ENCODE measurements at regions not wholly inside any gene's neighbourhood (a gene's known extent, or its start where the extent isn't known, plus 50 kb on each side); places are given as distances from the start of the nearest gene placed in this dataset.
"Not testable (repeated sequence)": the region's sequence is repeated elsewhere in the genome, so short reads cannot be mapped to it uniquely, and the experiment has no call there.

DNA sequence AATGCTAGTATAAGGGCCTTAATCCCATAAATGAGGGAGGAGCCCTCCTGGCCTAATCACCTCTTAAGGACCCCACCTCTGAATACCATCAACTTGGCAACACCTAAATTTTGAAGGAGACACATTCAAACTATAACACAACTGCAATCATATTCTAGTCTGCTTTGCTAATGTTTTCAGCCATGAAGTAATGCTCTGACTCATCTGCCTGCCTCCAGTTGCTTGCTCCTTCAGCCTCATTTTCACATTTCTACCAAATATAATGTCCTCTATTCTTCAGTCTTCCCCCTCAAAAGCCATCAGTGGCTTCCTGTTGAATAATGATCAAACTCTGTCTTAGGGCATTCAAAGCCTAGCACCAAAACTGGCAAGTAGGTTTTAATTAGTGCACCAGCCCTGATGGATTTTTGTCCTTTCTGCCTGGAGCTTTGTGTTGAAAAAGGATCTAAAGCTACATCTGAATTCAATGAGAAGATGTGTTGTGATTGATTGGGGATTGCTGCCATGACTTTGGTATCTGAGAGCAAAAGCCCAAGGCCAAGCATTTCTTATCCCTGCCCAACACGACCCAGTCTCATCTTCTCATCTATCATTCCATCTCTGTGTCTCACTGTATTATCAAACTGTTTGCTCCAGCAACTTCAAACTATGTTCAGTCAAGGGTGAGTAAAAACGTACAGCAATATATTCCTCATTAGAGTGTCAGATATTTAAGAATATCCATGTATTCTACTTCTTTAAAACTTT lies 140.8 kb upstream of the ELAC2 start:
- DNase-seq (ENCODE audit: low read depth): peak; percentile 23
- TF ChIP-seq, protein P1, sequence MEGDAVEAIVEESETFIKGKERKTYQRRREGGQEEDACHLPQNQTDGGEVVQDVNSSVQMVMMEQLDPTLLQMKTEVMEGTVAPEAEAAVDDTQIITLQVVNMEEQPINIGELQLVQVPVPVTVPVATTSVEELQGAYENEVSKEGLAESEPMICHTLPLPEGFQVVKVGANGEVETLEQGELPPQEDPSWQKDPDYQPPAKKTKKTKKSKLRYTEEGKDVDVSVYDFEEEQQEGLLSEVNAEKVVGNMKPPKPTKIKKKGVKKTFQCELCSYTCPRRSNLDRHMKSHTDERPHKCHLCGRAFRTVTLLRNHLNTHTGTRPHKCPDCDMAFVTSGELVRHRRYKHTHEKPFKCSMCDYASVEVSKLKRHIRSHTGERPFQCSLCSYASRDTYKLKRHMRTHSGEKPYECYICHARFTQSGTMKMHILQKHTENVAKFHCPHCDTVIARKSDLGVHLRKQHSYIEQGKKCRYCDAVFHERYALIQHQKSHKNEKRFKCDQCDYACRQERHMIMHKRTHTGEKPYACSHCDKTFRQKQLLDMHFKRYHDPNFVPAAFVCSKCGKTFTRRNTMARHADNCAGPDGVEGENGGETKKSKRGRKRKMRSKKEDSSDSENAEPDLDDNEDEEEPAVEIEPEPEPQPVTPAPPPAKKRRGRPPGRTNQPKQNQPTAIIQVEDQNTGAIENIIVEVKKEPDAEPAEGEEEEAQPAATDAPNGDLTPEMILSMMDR (conservative IDR thresholded peaks at IDR 0.05; ENCODE audit: low read length): no peak
- no peak overlapping the region for H3K4me3 ChIP-seq (ENCODE audit: low read length)

DNA sequence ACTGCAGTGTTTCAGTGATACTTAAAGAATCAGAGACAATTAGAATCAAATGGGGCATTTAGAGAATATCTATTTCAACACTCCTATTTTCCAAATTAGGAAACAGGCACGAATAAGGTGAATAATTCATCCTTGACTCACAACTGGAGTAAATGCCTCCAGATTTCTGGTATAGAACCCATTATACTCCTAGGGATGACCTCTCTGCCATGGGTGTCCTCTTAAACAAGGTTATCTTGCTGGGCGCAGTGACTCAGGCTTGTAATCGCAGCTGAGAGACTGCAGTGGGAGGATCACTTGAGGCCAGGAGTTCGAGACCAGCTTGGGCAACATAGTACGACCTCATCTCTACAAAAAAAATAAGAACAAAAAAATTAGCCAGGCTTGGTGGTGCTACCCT lies 139.8 kb upstream of the ELAC2 start:
- TF ChIP-seq, protein P1 (conservative IDR thresholded peaks at IDR 0.05; ENCODE audit: low read length): no peak
- no peak overlapping the region for H3K4me3 ChIP-seq (ENCODE audit: low read length)
- DNase-seq (ENCODE audit: low read depth): peak; percentile 41

DNA sequence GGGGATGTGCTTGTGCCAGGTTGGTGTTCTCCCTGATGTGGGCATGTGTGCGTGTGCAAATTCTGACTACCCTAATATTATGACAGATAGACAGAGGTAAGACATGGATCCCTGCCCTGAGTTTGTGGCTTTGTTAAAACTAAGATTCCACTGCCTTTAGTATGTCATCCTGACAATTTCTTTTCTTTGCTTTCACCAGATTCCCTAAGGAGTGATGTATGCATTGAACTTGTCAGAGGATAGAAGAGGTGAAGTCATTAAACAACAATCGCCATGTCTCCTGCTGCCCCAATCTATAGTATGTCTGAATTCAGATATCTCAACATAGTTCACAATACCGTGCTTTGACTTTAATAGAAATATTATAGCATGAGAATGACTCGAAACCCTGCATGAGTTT lies 137.1 kb upstream of the ELAC2 start:
- no peak overlapping the region for H3K4me3 ChIP-seq (ENCODE audit: low read length)
- TF ChIP-seq, protein P1 (conservative IDR thresholded peaks at IDR 0.05; ENCODE audit: low read length): no peak
- no peak for DNase-seq (ENCODE audit: low read depth)

DNA sequence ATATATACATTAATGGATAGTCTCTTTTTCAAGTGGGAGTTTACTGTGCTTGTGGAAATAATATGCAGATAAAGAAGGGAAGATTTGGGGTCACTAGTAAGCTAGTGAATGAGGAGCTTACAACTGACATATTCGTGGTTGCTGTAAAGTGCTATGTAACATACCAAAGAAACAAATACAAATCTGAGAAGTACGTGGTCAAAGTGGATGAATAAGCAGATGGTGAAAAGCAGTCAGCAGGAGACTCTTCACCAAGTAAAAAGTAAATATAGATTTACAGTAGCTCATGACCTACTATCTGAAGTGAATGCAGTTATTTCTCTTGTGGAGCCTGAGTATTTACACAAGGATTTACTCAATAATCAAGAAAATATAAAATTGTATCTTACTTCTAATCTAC lies 136.6 kb upstream of the ELAC2 start:
- TF ChIP-seq, protein P1 (conservative IDR thresholded peaks at IDR 0.05; ENCODE audit: low read length): no peak
- DNase-seq (ENCODE audit: low read depth): peak; percentile 45
- H3K4me3 ChIP-seq (ENCODE audit: low read length): no peak overlapping the region

DNA sequence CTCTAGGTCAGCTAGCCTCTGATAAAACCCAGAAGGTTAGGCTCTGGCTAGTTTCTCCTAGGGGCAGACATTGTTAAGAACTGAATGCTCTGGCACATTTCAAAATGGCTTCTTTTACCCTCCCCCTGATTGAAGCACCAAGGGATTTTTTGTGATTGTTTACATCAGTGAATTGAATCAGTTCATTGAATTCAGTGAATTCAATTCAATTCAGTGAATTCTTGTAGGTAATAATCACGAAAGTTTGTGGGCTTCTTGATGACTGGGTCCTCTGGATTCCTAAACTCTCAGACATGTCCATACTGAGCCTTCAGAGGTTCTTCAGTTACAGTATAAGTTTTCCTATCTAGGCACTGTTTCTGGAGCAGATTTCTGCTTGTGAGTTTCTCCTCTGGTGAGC lies 135.2 kb upstream of the ELAC2 start:
- peak; percentile 60 for DNase-seq (ENCODE audit: low read depth)
- TF ChIP-seq, protein P1 (conservative IDR thresholded peaks at IDR 0.05; ENCODE audit: low read length): no peak
- H3K4me3 ChIP-seq (ENCODE audit: low read length): no peak overlapping the region

DNA sequence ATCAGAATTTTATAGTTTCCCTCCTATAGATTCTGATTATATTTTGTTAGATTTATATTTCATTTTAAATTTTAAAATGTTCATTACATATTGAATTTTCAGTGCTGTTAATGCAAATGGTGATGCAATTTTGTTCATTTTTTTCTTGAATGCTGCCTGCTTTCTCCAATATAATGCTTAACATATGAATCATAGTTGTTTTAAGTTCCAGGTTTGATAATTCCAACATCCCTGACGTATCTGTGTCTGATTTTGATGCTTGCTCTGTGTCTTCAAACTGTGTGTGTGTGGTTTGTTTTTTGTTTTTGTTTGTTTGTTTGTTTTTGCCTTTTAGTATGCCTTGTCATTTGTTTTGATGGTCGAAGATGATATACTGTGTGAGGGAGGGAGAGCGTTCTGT lies 134.7 kb upstream of the ELAC2 start:
- TF ChIP-seq, protein P1 (conservative IDR thresholded peaks at IDR 0.05; ENCODE audit: low read length): no peak
- peak; percentile 33 for DNase-seq (ENCODE audit: low read depth)

DNA sequence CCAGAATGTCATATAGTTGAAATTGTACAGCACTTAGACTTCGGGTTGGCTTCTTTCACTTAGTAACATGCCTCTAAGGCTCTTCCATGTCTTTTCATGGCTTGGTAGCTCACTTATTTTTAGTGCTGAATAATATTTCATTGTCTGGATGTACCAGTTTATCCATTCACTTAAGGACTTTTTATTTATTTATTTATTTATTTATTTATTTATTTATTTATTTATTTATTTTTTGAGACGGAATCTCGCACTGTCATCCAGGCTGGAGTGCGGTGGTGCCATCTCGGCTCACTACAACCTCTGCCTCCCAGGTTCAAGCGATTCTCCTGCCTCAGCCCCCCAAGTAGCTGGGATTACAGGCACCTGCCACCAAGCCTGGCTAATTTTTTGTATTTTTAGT lies 132.9 kb upstream of the ELAC2 start:
- not testable (repeated sequence) for DNase-seq (ENCODE audit: low read depth); H3K4me3 ChIP-seq (ENCODE audit: low read length)

More for the DNA sequence above, 134.7 kb upstream of the ELAC2 start:
- no peak overlapping the region for H3K4me3 ChIP-seq (ENCODE audit: low read length)
